AG10803 (cell line): ENCODE measurements at regions not wholly inside any gene's neighbourhood (a gene's known extent, or its start where the extent isn't known, plus 50 kb on each side); places are given as distances from the start of the nearest gene placed in this dataset.

Experiments used
- DNase-seq: peaks from one replicate; pipeline ENCODE4 v3.0.0; 2010; ENCODE audit warnings: low read depth
- H3K4me3 ChIP-seq: 2 replicates; pipeline ENCODE4 v1.5.1; 2011; ENCODE audit warnings: mild to moderate bottlenecking, low read length, control low read depth
- CTCF ChIP-seq: conservative IDR thresholded peaks from 2 replicates; pipeline ENCODE4 v1.5.1; 2011; ENCODE audit warnings: mild to moderate bottlenecking, low read length, control low read depth, inconsistent platforms

DNA sequence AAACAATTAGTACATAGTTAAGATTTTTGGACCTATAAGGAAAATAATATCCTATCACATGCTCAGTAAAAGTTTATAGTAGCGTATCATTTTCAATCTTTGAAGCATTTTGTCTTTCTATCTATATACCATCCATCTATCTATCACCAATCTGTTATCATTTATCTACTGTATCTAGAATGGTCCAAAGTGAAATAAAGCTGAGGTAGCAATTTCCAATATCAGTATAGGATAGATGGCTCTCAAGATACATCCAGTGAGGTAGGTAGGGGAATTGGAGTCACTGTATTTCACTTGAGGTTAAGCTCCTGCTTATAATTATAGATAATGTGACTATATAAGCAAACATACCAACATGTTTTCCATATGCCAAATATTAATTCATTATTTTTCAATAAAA is 889.1 kb upstream of the CTNND2 start:
- DNase-seq, result no peak
- no peak for TF ChIP-seq CTCF
- H3K4me3 ChIP-seq, result no peak overlapping the region

DNA sequence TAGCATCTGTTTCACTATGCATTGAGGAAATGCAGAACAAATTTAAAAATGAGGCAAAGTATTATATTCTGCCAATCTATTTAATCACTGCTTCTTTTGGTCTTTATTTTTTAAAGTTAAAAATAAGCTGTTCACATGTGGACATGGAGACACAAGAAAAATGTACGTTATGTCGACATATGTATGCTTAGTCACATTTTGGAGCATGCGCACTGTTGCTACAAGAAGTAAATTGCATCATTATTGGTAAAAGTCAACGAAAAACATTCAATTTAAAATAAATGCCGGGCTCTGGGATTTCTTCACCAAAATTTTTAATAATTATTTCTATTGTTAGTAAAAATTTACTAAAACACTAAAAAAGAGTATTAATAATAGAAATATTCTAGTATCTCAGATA is 876.3 kb upstream of the CTNND2 start:
- H3K4me3 ChIP-seq, result no peak overlapping the region
- no peak for TF ChIP-seq CTCF

DNA sequence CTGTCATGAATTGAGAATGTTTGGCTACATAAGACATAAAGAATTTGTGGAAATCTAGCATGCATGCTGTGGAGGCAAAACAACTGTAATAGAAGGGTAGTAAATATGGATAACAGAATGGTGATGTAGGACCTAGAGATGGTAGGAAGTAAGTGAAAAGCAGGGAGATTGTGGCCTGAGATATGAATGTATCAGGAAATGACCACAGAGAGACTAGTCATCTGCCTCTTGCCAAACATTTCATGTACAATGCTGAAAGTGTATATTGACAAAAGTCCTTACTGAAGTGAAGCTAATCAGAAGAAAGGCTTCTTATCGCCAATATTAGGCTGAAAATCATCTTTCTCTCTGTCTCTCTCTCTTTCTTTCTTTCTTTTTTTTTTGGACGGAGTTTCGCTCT is 873.1 kb upstream of the CTNND2 start:
- DNase-seq, result no peak
- TF ChIP-seq CTCF, result no peak
- H3K4me3 ChIP-seq, result no peak overlapping the region

More for the DNA sequence above, 876.3 kb upstream of the CTNND2 start:
- DNase-seq, result no peak

DNA sequence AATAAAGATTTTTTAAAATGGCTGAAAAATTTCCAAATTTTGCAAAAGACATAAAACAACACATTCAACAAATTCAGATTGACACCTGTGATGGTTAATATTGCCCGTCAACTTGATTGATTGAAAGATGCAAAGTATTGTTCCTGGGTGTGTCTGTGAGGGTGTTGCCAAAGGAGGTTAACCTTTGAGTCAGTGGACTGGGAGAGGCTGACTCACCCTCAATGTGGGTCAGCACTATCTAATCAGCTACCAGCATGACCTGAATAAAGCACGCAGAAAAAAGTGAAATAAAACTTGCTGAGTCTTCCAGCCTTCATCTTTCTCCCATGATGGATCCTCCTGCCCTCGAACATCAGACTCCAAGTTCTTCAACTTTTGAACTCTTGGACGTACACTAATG is 868.0 kb upstream of the CTNND2 start:
- DNase-seq, result no peak
- TF ChIP-seq CTCF, result no peak
- H3K4me3 ChIP-seq, result no peak overlapping the region

GRCh38 chr5:12759377-12759776 is 855.1 kb upstream of the CTNND2 start:
- no peak for TF ChIP-seq CTCF
- no peak overlapping the region for H3K4me3 ChIP-seq
- no peak for DNase-seq

GRCh38 chr5:12757035-12757434 is 852.8 kb upstream of the CTNND2 start:
- H3K4me3 ChIP-seq, result no peak overlapping the region
- TF ChIP-seq CTCF, result no peak
- no peak for DNase-seq

GRCh38 chr5:12745537-12745936 is 841.3 kb upstream of the CTNND2 start:
- DNase-seq, result no peak
- no peak for TF ChIP-seq CTCF
- no peak overlapping the region for H3K4me3 ChIP-seq
